ENCODE measurements at regions not wholly inside any gene's neighbourhood (a gene's known extent, or its start where the extent isn't known, plus 50 kb on each side); places are given as distances from the start of the nearest gene placed in this dataset.

- no peak for DNase-seq (ENCODE audit: low read depth)
Measured at GRCh38 chr7:136254148-136254547, 277.0 kb upstream of the MTPN start.

- no peak for DNase-seq (ENCODE audit: low read depth)
Measured at GRCh38 chr7:136251826-136252225, 274.7 kb upstream of the MTPN start.

GRCh38 chr7:136247211-136247610 is 270.1 kb upstream of the MTPN start:
- DNase-seq (ENCODE audit: low read depth), result no peak

- DNase-seq (ENCODE audit: low read depth), result no peak
Measured at GRCh38 chr7:136245327-136246004, 268.3 kb upstream of the MTPN start.

GRCh38 chr7:136234040-136234439 is 256.9 kb upstream of the MTPN start:
- DNase-seq (ENCODE audit: low read depth), result no peak

GRCh38 chr7:136230210-136230609 is 253.1 kb upstream of the MTPN start:
- no peak for DNase-seq (ENCODE audit: low read depth)

- DNase-seq (ENCODE audit: low read depth), result no peak
Measured at GRCh38 chr7:136229790-136230189, 252.6 kb upstream of the MTPN start.

GRCh38 chr7:136228171-136228570 is 251.0 kb upstream of the MTPN start:
- no peak for DNase-seq (ENCODE audit: low read depth)

GRCh38 chr7:136214356-136214755 is 237.2 kb upstream of the MTPN start:
- DNase-seq (ENCODE audit: low read depth), result no peak

- no peak for DNase-seq (ENCODE audit: low read depth)
Measured at GRCh38 chr7:136213012-136213411, 235.9 kb upstream of the MTPN start.

- no peak for DNase-seq (ENCODE audit: low read depth)
Measured at GRCh38 chr7:136210664-136211063, 233.5 kb upstream of the MTPN start.

GRCh38 chr7:136210079-136210478 is 232.9 kb upstream of the MTPN start:
- DNase-seq (ENCODE audit: low read depth), result no peak

GRCh38 chr7:136205956-136206355 is 228.8 kb upstream of the MTPN start:
- DNase-seq (ENCODE audit: low read depth), result no peak

- DNase-seq (ENCODE audit: low read depth), result no peak
Measured at GRCh38 chr7:136198168-136198567, 221.0 kb upstream of the MTPN start.

- no peak for DNase-seq (ENCODE audit: low read depth)
Measured at GRCh38 chr7:136194878-136195277, 217.7 kb upstream of the MTPN start.

GRCh38 chr7:136193940-136194339 is 216.8 kb upstream of the MTPN start:
- no peak for DNase-seq (ENCODE audit: low read depth)

GRCh38 chr7:136189506-136189998 is 212.4 kb upstream of the MTPN start:
- DNase-seq (ENCODE audit: low read depth), result no peak

GRCh38 chr7:136186281-136186680 is 209.1 kb upstream of the MTPN start:
- no peak for DNase-seq (ENCODE audit: low read depth)

- no peak for DNase-seq (ENCODE audit: low read depth)
Measured at GRCh38 chr7:136184719-136185118, 207.6 kb upstream of the MTPN start.

GRCh38 chr7:136183981-136184380 is 206.8 kb upstream of the MTPN start:
- no peak for DNase-seq (ENCODE audit: low read depth)

- no peak for DNase-seq (ENCODE audit: low read depth)
Measured at GRCh38 chr7:136180984-136181383, 203.8 kb upstream of the MTPN start.

GRCh38 chr7:136179851-136180721 is 202.9 kb upstream of the MTPN start:
- no peak for DNase-seq (ENCODE audit: low read depth)

- no peak for DNase-seq (ENCODE audit: low read depth)
Measured at GRCh38 chr7:136179154-136179553, 202.0 kb upstream of the MTPN start.

All from GM04503 (cell line).